ENCODE measurements at regions not wholly inside any gene's neighbourhood (a gene's known extent, or its start where the extent isn't known, plus 50 kb on each side); places are given as distances from the start of the nearest gene placed in this dataset.

- DNase-seq (ENCODE audit: low spot score), result no peak
Observed at GRCh38 chr6:168722397-168722796, 281.4 kb downstream of the SMOC2 start.

GRCh38 chr6:168721571-168721970, 280.6 kb downstream of the SMOC2 start:
- no peak for DNase-seq (ENCODE audit: low spot score)

- no peak for DNase-seq (ENCODE audit: low spot score)
Observed at GRCh38 chr6:168719901-168720300, 278.9 kb downstream of the SMOC2 start.

DNA sequence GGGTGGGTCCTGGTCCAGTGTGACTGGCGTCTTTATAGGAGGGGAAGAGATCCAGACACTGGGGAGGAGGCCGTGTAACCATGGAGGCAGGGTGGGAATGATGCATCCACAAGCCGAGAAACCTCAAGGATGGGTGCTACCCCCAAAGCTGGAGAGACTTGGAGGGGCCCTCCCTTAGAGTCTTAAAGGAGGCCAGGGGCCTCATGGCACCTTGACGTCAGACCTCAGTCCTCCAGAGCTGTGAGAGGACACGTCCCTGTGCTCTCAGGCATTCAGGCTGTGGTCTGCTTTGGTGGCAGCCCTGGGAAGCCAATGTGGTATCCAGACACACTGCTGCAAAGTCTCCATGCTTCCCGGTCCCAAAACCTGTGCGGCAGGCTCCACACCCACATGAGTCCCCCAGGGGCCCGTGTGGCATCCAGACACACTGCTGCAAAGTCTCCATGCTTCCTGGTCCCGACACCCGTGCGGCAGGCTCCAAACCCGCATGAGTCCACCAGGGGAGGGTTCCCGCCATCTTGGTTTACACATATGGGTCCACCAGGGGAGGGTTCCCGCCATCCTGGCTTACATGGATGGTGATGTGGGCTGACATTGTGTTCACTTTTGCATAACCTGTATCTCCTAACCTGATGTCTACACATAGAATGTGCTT, 278.0 kb downstream of the SMOC2 start:
- DNase-seq (ENCODE audit: low spot score), result no peak
